ENCODE measurements at regions not wholly inside any gene's neighbourhood (a gene's known extent, or its start where the extent isn't known, plus 50 kb on each side); places are given as distances from the start of the nearest gene placed in this dataset.

DNA sequence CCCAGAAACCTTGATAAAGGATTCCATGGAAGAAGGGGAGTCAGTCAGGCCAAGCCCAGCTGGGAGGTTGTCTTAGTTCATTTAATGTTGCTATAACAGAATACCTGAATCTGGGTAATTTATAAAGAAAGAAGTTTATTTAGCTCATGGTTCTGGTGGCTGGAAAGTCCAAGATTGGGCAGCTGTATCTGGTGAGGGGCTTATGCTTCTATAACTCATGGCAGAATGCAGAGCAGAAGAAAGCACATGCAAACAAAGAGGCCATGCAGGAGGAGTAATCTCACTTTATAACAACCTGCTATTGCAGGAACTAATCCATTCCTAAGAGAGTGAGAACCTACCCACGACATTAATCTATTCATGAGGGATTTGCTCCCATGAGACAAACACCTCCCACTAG lies 54.2 kb upstream of the ANKRD1 start:
- DNase-seq (ENCODE audit: low read depth), result no peak

DNA sequence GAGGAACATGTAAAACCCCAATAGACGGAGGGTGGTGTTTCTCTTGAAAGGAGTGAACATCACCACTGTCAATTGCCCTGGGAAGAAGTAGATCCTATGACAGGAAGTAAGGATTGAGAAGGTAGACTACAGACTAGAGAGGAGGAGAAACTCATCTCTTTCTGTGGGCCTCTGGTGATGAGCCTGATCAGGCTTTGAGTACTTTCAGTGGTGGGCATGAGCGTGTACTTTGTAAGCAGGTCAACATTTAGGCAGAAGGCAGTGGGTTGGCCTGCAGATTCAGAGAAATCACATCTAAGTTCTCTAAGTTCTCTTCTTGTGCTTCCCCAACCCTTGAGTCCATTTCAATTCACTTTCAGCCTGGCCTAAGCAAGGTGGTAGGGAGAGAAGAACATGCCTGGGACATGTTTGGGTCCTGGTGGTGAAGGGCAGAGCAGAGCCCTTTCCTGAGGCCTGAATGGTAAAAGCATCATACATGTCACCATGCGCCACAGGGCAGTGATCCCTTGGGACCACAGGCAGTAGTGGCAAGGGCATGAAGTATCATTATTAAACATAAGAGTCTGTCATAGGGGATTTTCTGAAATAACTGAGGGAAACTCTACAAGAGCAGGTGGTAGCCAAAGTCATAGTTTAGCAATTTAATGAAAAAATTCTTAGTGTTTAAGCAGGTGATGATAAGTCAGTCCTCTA lies 56.4 kb upstream of the ANKRD1 start:
- H3K4me3 ChIP-seq (ENCODE audit: low read depth, low read length), result no peak overlapping the region
- TF ChIP-seq, protein P1, sequence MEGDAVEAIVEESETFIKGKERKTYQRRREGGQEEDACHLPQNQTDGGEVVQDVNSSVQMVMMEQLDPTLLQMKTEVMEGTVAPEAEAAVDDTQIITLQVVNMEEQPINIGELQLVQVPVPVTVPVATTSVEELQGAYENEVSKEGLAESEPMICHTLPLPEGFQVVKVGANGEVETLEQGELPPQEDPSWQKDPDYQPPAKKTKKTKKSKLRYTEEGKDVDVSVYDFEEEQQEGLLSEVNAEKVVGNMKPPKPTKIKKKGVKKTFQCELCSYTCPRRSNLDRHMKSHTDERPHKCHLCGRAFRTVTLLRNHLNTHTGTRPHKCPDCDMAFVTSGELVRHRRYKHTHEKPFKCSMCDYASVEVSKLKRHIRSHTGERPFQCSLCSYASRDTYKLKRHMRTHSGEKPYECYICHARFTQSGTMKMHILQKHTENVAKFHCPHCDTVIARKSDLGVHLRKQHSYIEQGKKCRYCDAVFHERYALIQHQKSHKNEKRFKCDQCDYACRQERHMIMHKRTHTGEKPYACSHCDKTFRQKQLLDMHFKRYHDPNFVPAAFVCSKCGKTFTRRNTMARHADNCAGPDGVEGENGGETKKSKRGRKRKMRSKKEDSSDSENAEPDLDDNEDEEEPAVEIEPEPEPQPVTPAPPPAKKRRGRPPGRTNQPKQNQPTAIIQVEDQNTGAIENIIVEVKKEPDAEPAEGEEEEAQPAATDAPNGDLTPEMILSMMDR (IDR thresholded peaks at IDR 0.05; ENCODE audit: low read depth, low read length, missing control alignments), result no peak
- no peak for DNase-seq (ENCODE audit: low read depth)

More for the DNA sequence above, 54.2 kb upstream of the ANKRD1 start:
- no peak overlapping the region for H3K4me3 ChIP-seq (ENCODE audit: low read depth, low read length)
- TF ChIP-seq, protein P1 (IDR thresholded peaks at IDR 0.05; ENCODE audit: low read depth, low read length, missing control alignments), result no peak

DNA sequence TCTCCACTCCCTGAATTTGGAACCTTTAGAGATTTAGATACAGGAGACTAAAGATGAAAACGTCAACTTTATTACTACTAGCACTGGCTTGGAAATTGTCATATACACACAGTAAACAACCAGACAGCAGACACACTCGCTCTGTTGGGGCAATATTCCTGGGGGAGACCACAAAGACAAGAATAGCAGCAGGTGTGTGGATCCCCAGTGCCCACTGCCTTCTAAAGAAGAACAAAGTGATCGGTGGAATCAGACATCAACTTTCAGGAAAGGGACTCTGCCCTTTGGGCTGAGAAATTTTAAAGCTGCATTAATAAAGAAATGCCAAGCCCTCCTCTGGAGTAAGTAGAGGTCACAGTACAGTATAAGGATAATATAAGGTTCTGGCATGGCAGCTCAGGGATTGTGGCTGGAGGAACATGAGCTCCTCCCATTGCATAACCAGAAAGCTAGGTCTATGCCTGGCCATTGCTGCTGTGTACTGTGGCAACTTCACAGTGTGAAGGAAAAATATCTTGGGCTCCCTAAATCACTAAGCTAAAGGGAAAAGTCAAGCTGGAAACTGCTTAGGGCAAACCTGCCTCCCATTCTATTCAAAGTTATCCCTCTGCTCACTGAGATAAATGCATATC lies 57.1 kb upstream of the ANKRD1 start:
- TF ChIP-seq, protein P1 (IDR thresholded peaks at IDR 0.05; ENCODE audit: low read depth, low read length, missing control alignments), result no peak

DNA sequence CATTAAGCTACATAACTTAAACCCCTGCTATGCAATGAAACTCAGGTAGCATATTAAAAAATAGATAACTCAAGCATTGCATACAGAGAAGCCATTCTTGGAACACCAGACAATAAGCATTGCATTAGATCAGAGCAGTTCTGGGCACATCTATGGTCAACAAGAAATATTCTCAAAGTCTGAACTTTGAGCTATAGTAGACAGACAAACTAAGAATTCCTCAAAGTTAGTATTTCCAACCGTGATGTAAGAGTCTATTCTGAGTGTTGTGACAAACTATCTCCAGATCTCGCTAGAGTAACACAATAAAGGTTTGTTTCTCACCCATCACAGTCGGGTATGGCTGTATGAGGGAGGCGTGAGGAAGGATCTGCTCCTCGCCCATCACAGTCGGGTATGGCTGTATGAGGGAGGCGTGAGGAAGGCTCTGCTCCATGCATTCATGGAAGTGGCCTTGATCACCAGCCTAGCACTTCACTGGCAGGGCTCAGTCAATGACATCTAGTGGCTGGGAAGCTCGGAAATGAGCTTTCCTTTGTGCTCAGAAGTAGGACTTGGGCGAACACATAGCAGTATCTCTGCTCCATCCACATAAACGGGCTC lies 61.6 kb upstream of the ANKRD1 start:
- TF ChIP-seq, protein P1 (IDR thresholded peaks at IDR 0.05; ENCODE audit: low read depth, low read length, missing control alignments), result no peak
- DNase-seq (ENCODE audit: low read depth), result no peak
- H3K4me3 ChIP-seq (ENCODE audit: low read depth, low read length), result no peak overlapping the region

More for the DNA sequence above, 57.1 kb upstream of the ANKRD1 start:
- no peak for DNase-seq (ENCODE audit: low read depth)
- H3K4me3 ChIP-seq (ENCODE audit: low read depth, low read length), result no peak overlapping the region

DNA sequence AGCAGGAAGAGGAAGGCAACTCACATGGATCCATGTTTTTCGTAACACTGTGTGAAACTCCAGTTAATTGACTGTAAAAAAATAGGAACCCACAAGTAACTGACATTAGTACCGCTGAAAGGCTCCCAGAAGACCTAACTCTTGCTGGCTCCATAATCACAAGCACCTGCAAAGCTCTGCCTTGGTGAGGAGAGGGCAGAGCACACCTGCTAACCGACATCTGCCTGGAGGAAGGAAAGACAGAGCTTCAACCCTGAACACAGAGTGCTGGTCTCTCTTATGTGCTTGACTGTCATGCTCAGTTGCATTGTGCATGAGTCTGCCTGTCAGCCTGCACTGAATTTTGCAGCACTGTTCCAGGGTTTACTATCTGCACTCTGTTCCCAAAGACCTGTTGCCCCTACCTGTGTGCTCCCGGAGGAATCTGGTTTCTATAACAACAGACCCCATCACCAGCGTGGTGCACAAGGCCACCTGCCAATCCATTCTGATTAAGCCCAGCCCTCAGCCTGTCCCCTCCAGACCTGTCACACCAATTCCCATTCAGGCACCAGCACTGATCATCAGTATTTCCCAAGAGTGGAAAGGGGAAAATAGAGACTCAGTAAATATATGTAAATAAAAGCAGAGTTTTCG lies 63.1 kb upstream of the ANKRD1 start:
- DNase-seq (ENCODE audit: low read depth), result no peak
- TF ChIP-seq, protein P1 (IDR thresholded peaks at IDR 0.05; ENCODE audit: low read depth, low read length, missing control alignments), result no peak
- H3K4me3 ChIP-seq (ENCODE audit: low read depth, low read length), result no peak overlapping the region

DNA sequence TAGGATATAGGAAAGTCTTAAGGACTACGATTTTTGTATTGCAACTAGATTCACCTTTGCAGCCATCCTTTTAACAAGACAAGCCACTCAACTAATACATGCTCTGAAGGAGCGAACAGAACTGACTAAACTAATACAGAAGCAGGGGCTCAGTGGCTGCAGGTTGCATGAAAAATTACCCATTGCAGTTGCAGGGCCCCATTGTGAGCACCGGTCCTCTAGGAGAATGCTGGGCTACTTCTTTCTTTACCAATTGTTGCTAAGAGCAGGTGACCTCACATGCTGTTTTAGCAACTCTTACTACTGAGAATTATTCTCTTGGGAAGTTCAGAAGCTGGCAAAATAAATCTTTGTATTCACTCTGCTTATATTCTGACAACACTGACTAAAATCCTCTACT lies 64.0 kb upstream of the ANKRD1 start:
- TF ChIP-seq, protein P1 (IDR thresholded peaks at IDR 0.05; ENCODE audit: low read depth, low read length, missing control alignments), result no peak
- no peak overlapping the region for H3K4me3 ChIP-seq (ENCODE audit: low read depth, low read length)
- DNase-seq (ENCODE audit: low read depth), result no peak

Data from GM12864 (cell line).